Calu3 (cell line): ENCODE measurements at regions not wholly inside any gene's neighbourhood (a gene's known extent, or its start where the extent isn't known, plus 50 kb on each side); places are given as distances from the start of the nearest gene placed in this dataset.

ENCODE experiments used
- BruUV-seq: library from RNA; stranded (reverse); fragments of 400-500 nt; replicated peaks from 2 replicates; lab custom pipeline; 2021; lab: Mats Ljungman, UMichigan
- CTCF ChIA-PET: fragments of 300-600 bp; sonication (Branson Sonifier 250); formaldehyde crosslinking; loops from one replicate; lab custom pipeline; 2022; ENCODE audit warnings: antibody characterized with exemption; lab: Charles Lee
- DNase-seq: peaks from one replicate; pipeline ENCODE4 v3.0.0; 2022
- H3K27ac Mint-ChIP-seq: one replicate; pipeline ENCODE4 v1.8.0; 2022; ENCODE audit warnings: mixed read lengths; ENCODE audit not compliant: unreplicated experiment
- H3K27me3 Mint-ChIP-seq: one replicate; pipeline ENCODE4 v1.8.0; 2022; ENCODE audit warnings: mixed read lengths; ENCODE audit not compliant: unreplicated experiment
- H3K36me3 Mint-ChIP-seq: one replicate; pipeline ENCODE4 v1.8.0; 2022; ENCODE audit warnings: mild to moderate bottlenecking, moderate library complexity, mixed read lengths; ENCODE audit not compliant: insufficient read depth, unreplicated experiment
- H3K4me1 Mint-ChIP-seq: one replicate; pipeline ENCODE4 v1.8.0; 2022; ENCODE audit warnings: mild to moderate bottlenecking, low read depth, mixed read lengths; ENCODE audit not compliant: unreplicated experiment
- H3K4me3 Mint-ChIP-seq: one replicate; pipeline ENCODE4 v1.8.0; 2022; ENCODE audit warnings: mild to moderate bottlenecking, low read depth, moderate library complexity, mixed read lengths; ENCODE audit not compliant: unreplicated experiment
- H3K9me3 Mint-ChIP-seq: one replicate; pipeline ENCODE4 v1.8.0; 2022; ENCODE audit warnings: low read depth, mixed read lengths; ENCODE audit not compliant: unreplicated experiment
- CTCF ChIP-seq: fragments of 200-600 bp; IDR thresholded peaks from one replicate; pipeline ENCODE4 v1.8.0; 2022; ENCODE audit warnings: antibody characterized with exemption; ENCODE audit not compliant: unreplicated experiment
- intact Hi-C: fragments of 100-400 bp; cut with micrococcal nuclease; formaldehyde crosslinking; loops from one replicate; pipeline ENCODE4 v1.10.0; 2022; ENCODE audit not compliant: unreplicated experiment

- no peak for TF ChIP-seq CTCF
- intact Hi-C loops: no loop called here
- Mint-ChIP-seq H3K4me3 (no peak overlapping the region), H3K36me3 (no peaks in the 10 kb centered on the region), H3K27me3 (peaks cover 74% of the 10 kb centered on the region), H3K9me3 (no peaks in the 10 kb centered on the region), H3K4me1 (no peaks in the 10 kb centered on the region), H3K27ac (no peak overlapping the region)
- CTCF ChIA-PET: interaction anchor here (0.7 kb wide), 1 partner anchor 11 kb away, joined by 3 read pairs; no protein-coding TSS in a partner anchor
- no TSS peak for BruUV-seq
- DNase-seq: no peak
Observed at GRCh38 chr2:234633581-234634230, 136.8 kb upstream of the ARL4C start.

GRCh38 chr2:234632527-234633391, 135.9 kb upstream of the ARL4C start:
- TF ChIP-seq CTCF: no peak
- Mint-ChIP-seq H3K4me3 (no peak overlapping the region), H3K27me3 (peaks cover 84% of the 10 kb centered on the region), H3K9me3 (no peaks in the 10 kb centered on the region), H3K4me1 (no peaks in the 10 kb centered on the region), H3K36me3 (no peaks in the 10 kb centered on the region), H3K27ac (no peak overlapping the region)
- no TSS peak for BruUV-seq
- intact Hi-C loops: no loop called here
- no peak for DNase-seq
- CTCF ChIA-PET: no interaction called here

- BruUV-seq: no TSS peak
- Mint-ChIP-seq H3K4me3 (no peak overlapping the region), H3K27ac (no peak overlapping the region), H3K4me1 (no peaks in the 10 kb centered on the region), H3K9me3 (no peaks in the 10 kb centered on the region), H3K27me3 (peaks cover 93% of the 10 kb centered on the region), H3K36me3 (no peaks in the 10 kb centered on the region)
- DNase-seq: no peak
- CTCF ChIA-PET: no interaction called here
- intact Hi-C loops: no loop called here
- no peak for TF ChIP-seq CTCF
Observed at GRCh38 chr2:234631646-234632514, 135.0 kb upstream of the ARL4C start.

- no TSS peak for BruUV-seq
- no peak overlapping the region for H3K4me3 Mint-ChIP-seq
- H3K9me3 Mint-ChIP-seq: no peaks in the 10 kb centered on the region
- no peak overlapping the region for H3K27ac Mint-ChIP-seq
- CTCF ChIA-PET: no interaction called here
- DNase-seq: no peak
- peaks cover 97% of the 10 kb centered on the region for H3K27me3 Mint-ChIP-seq
- intact Hi-C loops: no loop called here
- no peaks in the 10 kb centered on the region for H3K36me3 Mint-ChIP-seq
- H3K4me1 Mint-ChIP-seq: no peaks in the 10 kb centered on the region
- no peak for TF ChIP-seq CTCF
Observed at GRCh38 chr2:234630801-234631261, 133.9 kb upstream of the ARL4C start.
